ENCODE measurements at regions not wholly inside any gene's neighbourhood (a gene's known extent, or its start where the extent isn't known, plus 50 kb on each side); places are given as distances from the start of the nearest gene placed in this dataset.

- Mint-ChIP-seq H3K9me3 (peaks cover 4 to 17% (median 11%) of the 10 kb centered on the region in 6 donors), H3K27ac (no peak overlapping the region), H3K4me3 (no peak overlapping the region), H3K36me3 (no peaks in the 10 kb centered on the region), H3K27me3 (ENCODE audit: low read depth in 3 of 3) (peaks cover 0 to 2% (median 1%) of the 10 kb centered on the region in 3 donors), H3K4me1 (no peaks in the 10 kb centered on the region)
- DNase-seq, result no peak
These were observed 72.0 kb upstream of the FSHR start for GRCh38 chr2:49226360-49226759.

- H3K4me1 Mint-ChIP-seq, result no peaks in the 10 kb centered on the region
- peaks cover 0 to 10% (median 4%) of the 10 kb centered on the region in 6 donors for H3K9me3 Mint-ChIP-seq
- no peak overlapping the region for H3K27ac Mint-ChIP-seq
- H3K27me3 Mint-ChIP-seq (ENCODE audit: low read depth in 3 of 3), result peaks cover 0 to 1% (median 0%) of the 10 kb centered on the region in 3 donors
- DNase-seq, result no peak
- no peak overlapping the region for H3K4me3 Mint-ChIP-seq
- no peaks in the 10 kb centered on the region for H3K36me3 Mint-ChIP-seq
These were observed 70.8 kb upstream of the FSHR start for GRCh38 chr2:49225126-49225525.

GRCh38 chr2:49224426-49225010 lies 70.2 kb upstream of the FSHR start:
- H3K27ac Mint-ChIP-seq, result no peak overlapping the region
- peaks cover 0 to 1% (median 0%) of the 10 kb centered on the region in 3 donors for H3K27me3 Mint-ChIP-seq (ENCODE audit: low read depth in 3 of 3)
- H3K9me3 Mint-ChIP-seq, result peaks cover 0 to 10% (median 4%) of the 10 kb centered on the region in 6 donors
- no peaks in the 10 kb centered on the region for H3K4me1 Mint-ChIP-seq
- H3K4me3 Mint-ChIP-seq, result no peak overlapping the region
- no peaks in the 10 kb centered on the region for H3K36me3 Mint-ChIP-seq
- DNase-seq, result no peak

- Mint-ChIP-seq H3K27me3 (ENCODE audit: low read depth in 3 of 3) (peaks cover 0 to 1% (median 0%) of the 10 kb centered on the region in 3 donors), H3K4me3 (no peak overlapping the region), H3K27ac (no peak overlapping the region), H3K9me3 (peaks cover 2 to 14% (median 5%) of the 10 kb centered on the region in 6 donors), H3K36me3 (no peaks in the 10 kb centered on the region), H3K4me1 (no peaks in the 10 kb centered on the region)
- no peak for DNase-seq
These were observed 68.7 kb upstream of the FSHR start for GRCh38 chr2:49222975-49223528.

GRCh38 chr2:49219741-49220140 lies 65.4 kb upstream of the FSHR start:
- H3K9me3 Mint-ChIP-seq, result peaks cover under 1 to 12% (median 7%) of the 10 kb centered on the region in 6 donors
- H3K27me3 Mint-ChIP-seq (ENCODE audit: low read depth in 3 of 3), result no peaks in the 10 kb centered on the region

GRCh38 chr2:49210191-49210590 lies 55.9 kb upstream of the FSHR start:
- H3K36me3 Mint-ChIP-seq, result no peaks in the 10 kb centered on the region
- H3K27me3 Mint-ChIP-seq (ENCODE audit: low read depth in 3 of 3), result peaks cover 0 to 3% (median 2%) of the 10 kb centered on the region in 3 donors
- DNase-seq, result no peak
- peaks cover 1 to 19% (median 11%) of the 10 kb centered on the region in 6 donors for H3K9me3 Mint-ChIP-seq
- no peaks in the 10 kb centered on the region for H3K4me1 Mint-ChIP-seq
- no peak overlapping the region for H3K4me3 Mint-ChIP-seq
- H3K27ac Mint-ChIP-seq, result no peak overlapping the region

More at GRCh38 chr2:49219741-49220140, 65.4 kb upstream of the FSHR start:
- Mint-ChIP-seq H3K36me3 (no peaks in the 10 kb centered on the region), H3K27ac (no peak overlapping the region), H3K4me1 (no peaks in the 10 kb centered on the region), H3K4me3 (no peak overlapping the region)
- no peak for DNase-seq

- peaks cover 0 to 2% (median under 1%) of the 10 kb centered on the region in 3 donors for H3K27me3 Mint-ChIP-seq (ENCODE audit: low read depth in 3 of 3)
- no peak overlapping the region for H3K4me3 Mint-ChIP-seq
- H3K9me3 Mint-ChIP-seq, result peaks cover 2 to 20% (median 8%) of the 10 kb centered on the region in 6 donors
- H3K4me1 Mint-ChIP-seq, result no peaks in the 10 kb centered on the region
- H3K27ac Mint-ChIP-seq, result no peak overlapping the region
- no peaks in the 10 kb centered on the region for H3K36me3 Mint-ChIP-seq
- DNase-seq, result no peak
These were observed 52.9 kb upstream of the FSHR start for GRCh38 chr2:49207204-49207603.
